Naive B cell (primary cell): ENCODE measurements at regions not wholly inside any gene's neighbourhood (a gene's known extent, or its start where the extent isn't known, plus 50 kb on each side); places are given as distances from the start of the nearest gene placed in this dataset.
"Not testable (repeated sequence)": the region's sequence is repeated elsewhere in the genome, so short reads cannot be mapped to it uniquely, and the experiment has no call there.

ENCODE experiments used
- ATAC-seq, 2 donors: fragments of 150-1000 bp; cut with Tn5 transposase; 2 replicates each; pipeline ENCODE4 v1.10.0; 2021; ENCODE audit warnings: low read depth in 2 of 2, mild to moderate bottlenecking in 2 of 2, moderate library complexity in 2 of 2
- DNase-seq: peaks from one replicate; pipeline ENCODE4 v3.0.0; 2022
- H3K27ac Mint-ChIP-seq, 6 donors: one replicate each; pipeline ENCODE4 v1.8.0; 2020 to 2022; ENCODE audit warnings: mild to moderate bottlenecking in 6 of 6, mixed read lengths in 6 of 6, moderate library complexity in 5 of 6, inconsistent platforms in 2 of 6
- H3K27me3 Mint-ChIP-seq, 3 donors: one replicate each; pipeline ENCODE4 v1.8.0; 2021 to 2022; ENCODE audit warnings: mixed read lengths in 3 of 3, mild to moderate bottlenecking in 1 of 3
- H3K36me3 Mint-ChIP-seq, 2 donors: one replicate each; pipeline ENCODE4 v1.8.0; 2020 to 2022; ENCODE audit warnings: mixed read lengths in 2 of 2, inconsistent platforms in 1 of 2, mild to moderate bottlenecking in 1 of 2
- H3K4me1 Mint-ChIP-seq, 3 donors: one replicate each; pipeline ENCODE4 v1.8.0; 2020 to 2022; ENCODE audit warnings: mixed read lengths in 3 of 3, inconsistent platforms in 1 of 3, mild to moderate bottlenecking in 1 of 3, moderate library complexity in 1 of 3
- H3K4me3 Mint-ChIP-seq, 8 donors: one replicate each; pipeline ENCODE4 v1.8.0; 2020 to 2022; ENCODE audit warnings: mild to moderate bottlenecking in 8 of 8, mixed read lengths in 8 of 8, moderate library complexity in 8 of 8, inconsistent platforms in 2 of 8
- H3K9me3 Mint-ChIP-seq, 7 donors: one replicate each; pipeline ENCODE4 v1.8.0; 2020 to 2022; ENCODE audit warnings: mixed read lengths in 7 of 7, mild to moderate bottlenecking in 5 of 7, inconsistent platforms in 2 of 7, moderate library complexity in 1 of 7

DNA sequence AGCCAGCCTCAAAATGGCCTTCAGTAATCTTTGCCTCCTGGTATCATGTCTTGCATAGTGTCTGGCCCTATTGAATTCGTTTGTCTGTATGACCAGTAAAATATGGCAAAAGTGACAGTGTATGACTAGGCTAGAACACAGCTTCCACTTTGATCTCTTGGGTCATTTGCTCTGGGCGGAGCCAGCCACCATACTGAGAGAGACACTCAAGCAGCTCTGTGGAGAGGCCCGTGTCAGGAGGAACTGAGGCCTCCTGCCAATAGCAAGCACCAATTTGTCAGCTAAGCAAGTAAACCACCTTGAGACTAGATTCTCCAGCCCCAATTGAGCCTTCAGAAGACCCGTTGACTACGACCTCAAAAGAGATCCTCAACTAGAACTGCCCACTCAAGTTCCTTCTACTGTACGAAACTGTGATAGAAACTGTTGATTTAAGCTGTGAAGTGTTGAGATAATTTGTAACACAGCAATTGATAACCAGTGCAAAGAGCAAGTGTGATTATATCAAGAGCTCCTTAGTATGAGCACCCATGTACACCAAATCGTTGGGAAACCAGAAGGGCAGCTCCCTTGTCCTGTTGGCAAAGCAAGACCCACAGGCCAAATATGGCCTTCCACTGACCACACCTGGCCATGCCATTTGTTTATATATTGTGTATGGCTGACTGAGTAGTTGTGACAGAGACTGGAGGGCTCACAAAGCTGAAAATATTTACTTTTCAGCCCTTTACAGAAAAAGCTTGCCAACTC, 52.7 kb upstream of the SERBP1 start:
- no peak for DNase-seq
- no peak overlapping the region for H3K4me3 Mint-ChIP-seq
- H3K9me3 Mint-ChIP-seq = no peaks in the 10 kb centered on the region
- peak overlapping the region in 1 of 6 donors; percentile 67 for H3K27ac Mint-ChIP-seq
- peaks cover 0 to 3% (median 0%) of the 10 kb centered on the region in 3 donors for H3K27me3 Mint-ChIP-seq
- H3K36me3 Mint-ChIP-seq = no peaks in the 10 kb centered on the region
- ATAC-seq = no peak
- H3K4me1 Mint-ChIP-seq = no peaks in the 10 kb centered on the region

DNA sequence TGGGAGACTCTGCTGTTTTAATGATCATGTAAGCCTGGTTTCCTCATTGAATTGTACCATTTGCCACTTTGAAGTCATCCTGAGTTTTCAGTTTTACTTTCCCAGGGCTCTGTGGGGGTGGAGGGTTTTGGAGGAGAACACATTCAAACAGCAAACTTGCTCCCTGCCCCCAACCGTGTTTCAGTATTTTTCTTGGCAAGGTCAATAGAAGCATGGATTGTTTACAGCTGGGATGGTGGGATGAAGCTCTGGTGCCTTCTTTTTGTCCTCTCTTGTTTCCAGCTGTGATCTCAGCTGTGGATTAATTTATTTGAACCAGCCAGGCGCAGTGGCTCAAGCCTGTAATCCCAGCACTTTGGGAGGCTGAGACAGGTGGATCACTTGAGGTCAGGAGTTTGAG, 54.3 kb upstream of the SERBP1 start:
- no peaks in the 10 kb centered on the region for H3K36me3 Mint-ChIP-seq
- no peaks in the 10 kb centered on the region for H3K9me3 Mint-ChIP-seq
- H3K4me3 Mint-ChIP-seq = no peak overlapping the region
- peaks cover 0 to 3% (median 0%) of the 10 kb centered on the region in 3 donors for H3K27me3 Mint-ChIP-seq
- peak overlapping the region in 1 of 6 donors; percentile 51 for H3K27ac Mint-ChIP-seq
- DNase-seq (no peak), ATAC-seq (no peak)
- no peaks in the 10 kb centered on the region for H3K4me1 Mint-ChIP-seq

DNA sequence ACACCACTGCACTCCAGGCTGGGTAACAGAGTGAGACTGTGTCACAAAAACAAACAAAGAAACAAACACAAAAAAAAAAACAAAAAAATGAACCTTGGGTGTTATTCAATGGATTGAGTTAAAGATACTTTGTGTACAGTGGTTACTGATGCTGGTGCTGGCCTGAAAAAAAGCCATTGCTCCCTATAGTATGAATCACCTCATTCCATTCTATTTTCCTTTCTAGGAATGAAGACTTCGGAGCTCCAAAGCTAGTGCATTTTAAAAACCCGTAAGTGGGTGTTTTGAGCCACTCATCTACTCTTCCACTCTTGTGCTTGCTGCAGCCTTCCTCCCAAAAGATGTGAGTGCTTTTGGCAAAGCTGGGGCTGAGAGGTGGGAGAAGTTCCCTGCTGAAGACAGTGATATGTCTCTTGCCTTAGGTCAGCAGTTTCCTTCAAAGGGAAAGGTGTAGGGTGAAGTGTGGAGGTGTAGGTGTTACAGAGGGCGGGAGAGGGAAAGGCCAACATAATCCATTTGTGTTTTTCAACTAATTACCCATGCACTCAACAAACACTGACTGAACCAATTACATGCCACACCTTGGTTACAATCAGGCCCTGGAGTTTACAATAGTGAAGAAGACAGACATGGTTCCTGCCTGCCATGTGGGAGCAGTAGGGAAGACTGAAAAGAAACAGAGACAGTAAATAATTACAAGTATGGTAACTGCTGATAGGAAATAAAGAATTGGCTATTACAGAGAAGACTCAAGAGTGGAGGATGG, 55.0 kb upstream of the SERBP1 start:
- no peak for ATAC-seq
- no peak overlapping the region for H3K4me3 Mint-ChIP-seq
- no peaks in the 10 kb centered on the region for H3K36me3 Mint-ChIP-seq
- H3K27ac Mint-ChIP-seq = peak overlapping the region in 1 of 6 donors; percentile 51
- no peaks in the 10 kb centered on the region for H3K4me1 Mint-ChIP-seq
- H3K9me3 Mint-ChIP-seq = no peaks in the 10 kb centered on the region
- no peak for DNase-seq
- peaks cover 0 to 3% (median 0%) of the 10 kb centered on the region in 3 donors for H3K27me3 Mint-ChIP-seq

DNA sequence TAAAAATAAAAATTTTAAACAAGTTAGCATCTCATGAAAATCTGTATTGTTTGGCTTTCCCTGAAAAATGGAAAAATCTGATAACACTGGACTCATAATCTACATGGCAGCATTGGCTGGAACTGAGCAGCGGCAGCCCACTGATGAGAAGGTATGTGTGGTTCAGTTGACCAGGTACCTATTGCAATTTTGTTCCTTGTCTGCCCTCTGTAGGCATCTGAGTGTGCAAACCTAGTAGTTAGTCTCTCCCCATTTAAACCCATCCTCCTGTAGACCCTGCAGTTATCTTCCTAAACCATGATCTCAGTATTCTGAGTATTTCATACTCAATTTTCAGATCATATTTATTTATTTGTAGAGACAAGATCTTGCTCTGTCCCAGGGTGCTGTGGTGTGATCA, 59.4 kb upstream of the SERBP1 start:
- H3K9me3 Mint-ChIP-seq = no peaks in the 10 kb centered on the region
- H3K4me1 Mint-ChIP-seq = no peaks in the 10 kb centered on the region
- peak; percentile 21 for DNase-seq
- H3K36me3 Mint-ChIP-seq = no peaks in the 10 kb centered on the region
- H3K27me3 Mint-ChIP-seq = no peaks in the 10 kb centered on the region
- no peak overlapping the region for H3K4me3 Mint-ChIP-seq
- peak in 1 of 2 donors; percentile 61 for ATAC-seq
- H3K27ac Mint-ChIP-seq = no peak overlapping the region

DNA sequence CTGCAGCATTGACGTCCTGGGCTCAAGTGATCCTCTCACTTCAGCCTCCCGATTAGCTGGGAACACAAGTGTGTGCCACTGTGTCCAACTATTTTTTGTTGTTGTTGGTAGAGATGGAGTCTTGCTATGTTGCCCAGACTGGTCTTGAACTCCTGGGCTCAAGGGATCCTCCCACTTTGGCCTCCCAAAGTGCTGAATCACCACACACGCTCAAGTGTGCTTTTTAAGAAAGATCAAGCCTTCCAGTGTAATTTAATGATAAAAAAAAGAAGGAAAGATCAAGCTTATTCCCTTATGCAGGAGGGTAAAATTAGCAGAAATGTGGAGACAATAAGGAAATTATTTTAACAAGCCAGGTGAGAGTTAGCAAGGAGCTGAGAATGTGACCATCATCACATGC, 61.1 kb upstream of the SERBP1 start:
- no peak overlapping the region for H3K4me3 Mint-ChIP-seq
- peak overlapping the region in 1 of 6 donors; percentile 80 for H3K27ac Mint-ChIP-seq
- no peaks in the 10 kb centered on the region for H3K36me3 Mint-ChIP-seq
- no peaks in the 10 kb centered on the region for H3K9me3 Mint-ChIP-seq
- no peaks in the 10 kb centered on the region for H3K27me3 Mint-ChIP-seq
- DNase-seq (no peak), ATAC-seq (no peak)
- no peaks in the 10 kb centered on the region for H3K4me1 Mint-ChIP-seq

DNA sequence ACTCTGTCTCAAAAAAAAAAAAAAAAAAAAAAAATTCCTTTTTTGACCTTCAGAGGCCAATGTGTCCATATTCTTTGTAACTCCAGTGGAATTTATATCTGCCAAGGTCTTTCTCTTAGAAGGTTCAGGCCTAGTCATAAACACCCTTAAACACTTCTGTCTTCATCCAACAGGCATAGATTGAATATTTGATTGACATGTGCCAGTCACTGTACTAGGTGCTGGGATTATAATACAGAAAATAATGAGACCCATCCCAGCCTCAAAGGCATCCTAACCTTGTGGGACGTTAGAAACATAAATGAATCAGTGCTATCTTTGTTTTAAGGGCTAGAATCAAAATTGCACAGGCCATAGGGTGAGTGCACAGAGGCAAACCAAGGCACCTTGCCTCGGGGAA, 62.9 kb upstream of the SERBP1 start:
- no peaks in the 10 kb centered on the region for H3K9me3 Mint-ChIP-seq
- H3K27me3 Mint-ChIP-seq = no peaks in the 10 kb centered on the region
- H3K4me3 Mint-ChIP-seq = no peak overlapping the region
- no peaks in the 10 kb centered on the region for H3K36me3 Mint-ChIP-seq
- no peak for DNase-seq
- H3K27ac Mint-ChIP-seq = no peak overlapping the region
- no peak for ATAC-seq
- no peaks in the 10 kb centered on the region for H3K4me1 Mint-ChIP-seq

DNA sequence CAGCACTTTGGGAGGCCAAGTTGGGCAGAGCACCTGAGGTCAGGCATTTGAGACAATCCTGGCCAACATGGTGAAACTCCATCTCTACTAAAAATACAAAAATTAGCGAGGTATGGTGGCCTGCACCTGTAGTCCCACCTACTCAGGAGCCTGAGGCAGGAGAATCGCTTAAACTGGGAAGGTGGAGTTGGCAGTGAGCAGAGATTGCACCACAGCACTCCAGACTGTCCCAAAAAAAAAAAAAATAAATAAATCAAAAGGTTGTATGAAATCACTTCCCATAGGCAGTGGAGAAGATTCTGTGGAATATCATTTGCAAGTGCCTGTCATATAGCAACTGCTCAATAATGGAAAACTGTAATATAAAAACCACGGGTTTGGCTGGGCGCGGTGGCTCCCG, 65.1 kb upstream of the SERBP1 start:
- ATAC-seq = no peak
- Mint-ChIP-seq H3K27me3 (peaks cover 0 to 1% (median 0%) of the 10 kb centered on the region in 3 donors), H3K36me3 (no peaks in the 10 kb centered on the region), H3K27ac (no peak overlapping the region), H3K9me3 (no peaks in the 10 kb centered on the region), H3K4me3 (no peak overlapping the region), H3K4me1 (peaks cover 0 to 2% (median 1%) of the 10 kb centered on the region in 3 donors)
- DNase-seq = no peak

DNA sequence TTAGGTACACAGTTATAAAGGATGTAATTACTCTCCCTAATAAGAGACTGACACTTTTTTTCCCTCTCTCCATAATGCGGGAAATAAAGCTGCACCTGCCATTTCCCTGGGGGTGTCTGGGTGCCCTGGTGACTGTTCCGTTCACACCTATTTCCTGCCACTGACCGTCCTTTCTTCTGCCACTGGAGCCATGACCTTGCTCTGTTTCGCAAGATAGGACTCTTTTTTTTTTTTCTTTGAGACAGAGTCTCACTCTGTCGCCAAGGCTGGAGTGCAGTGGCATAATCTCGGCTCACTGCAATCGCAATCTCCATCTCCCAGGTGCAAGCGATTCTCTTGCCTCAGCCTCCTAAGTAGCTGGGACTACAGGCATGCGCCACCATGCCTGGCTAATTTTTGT, 66.1 kb upstream of the SERBP1 start:
- Mint-ChIP-seq H3K27ac (peak overlapping the region in 1 of 6 donors; percentile 66), H3K9me3 (no peaks in the 10 kb centered on the region), H3K4me1 (peaks cover 0 to 7% (median 6%) of the 10 kb centered on the region in 3 donors), H3K27me3 (peaks cover 0 to 11% (median 0%) of the 10 kb centered on the region in 3 donors), H3K4me3 (no peak overlapping the region), H3K36me3 (no peaks in the 10 kb centered on the region)
- no peak for ATAC-seq
- DNase-seq = no peak

DNA sequence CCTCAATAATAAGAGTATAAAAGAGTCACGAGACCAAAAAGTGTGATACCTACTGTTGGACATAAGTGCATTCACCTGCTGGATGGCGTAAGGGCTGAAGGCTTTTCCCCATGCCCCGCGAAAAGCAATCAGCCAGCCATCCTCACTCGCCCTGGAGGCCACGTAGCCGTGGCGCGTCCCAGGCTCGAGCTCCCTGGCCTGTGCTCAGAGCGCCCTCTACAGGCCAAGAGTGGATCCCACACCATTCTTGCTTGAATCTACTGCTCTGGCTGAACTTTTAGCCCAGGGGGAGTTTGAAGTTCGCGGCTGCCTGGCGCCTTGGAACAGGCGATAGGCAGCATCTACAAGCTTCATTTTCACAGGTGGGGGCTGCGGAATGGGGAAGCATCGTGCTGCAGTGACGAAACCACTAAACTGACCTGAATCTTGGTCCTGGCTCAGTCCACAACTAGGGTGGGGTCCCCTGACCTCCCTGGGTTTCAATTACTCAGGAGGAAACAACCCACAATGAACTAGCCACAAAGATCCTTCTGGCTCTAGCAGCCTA, 70.3 kb upstream of the SERBP1 start:
- Mint-ChIP-seq H3K9me3 (no peaks in the 10 kb centered on the region), H3K36me3 (no peaks in the 10 kb centered on the region), H3K4me1 (peaks cover 0 to 7% (median 6%) of the 10 kb centered on the region in 3 donors), H3K27me3 (peaks cover 0 to 12% (median 0%) of the 10 kb centered on the region in 3 donors), H3K27ac (peak overlapping the region in 1 of 6 donors; percentile 37), H3K4me3 (peak overlapping the region in 1 of 8 donors; percentile 73)
- ATAC-seq = peak; percentile 97 to 98
- peak; percentile 73 for DNase-seq

DNA sequence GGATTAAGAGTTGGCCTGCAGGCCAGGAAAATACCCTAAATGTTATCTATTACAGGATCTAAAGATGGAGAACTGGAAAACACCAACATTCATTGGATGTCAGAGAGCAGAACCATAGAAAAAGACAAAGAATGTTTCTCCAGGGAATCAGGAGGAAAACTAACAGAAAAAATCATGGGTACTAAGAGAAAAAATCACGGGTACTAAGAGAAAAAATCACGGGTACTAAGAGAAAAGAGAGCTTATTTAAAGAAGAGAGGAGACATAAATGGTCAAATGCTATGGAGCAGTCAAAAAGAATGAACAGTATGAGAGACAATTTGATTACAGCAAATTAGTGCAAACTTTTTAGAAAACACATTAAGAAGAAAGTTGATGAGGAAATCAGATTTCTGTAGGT, 73.8 kb upstream of the SERBP1 start:
- Mint-ChIP-seq H3K36me3 (no peaks in the 10 kb centered on the region), H3K27me3 (peaks cover 0 to 12% (median 0%) of the 10 kb centered on the region in 3 donors), H3K4me3 (no peak overlapping the region), H3K4me1 (peaks cover 0 to 7% (median 6%) of the 10 kb centered on the region in 3 donors), H3K9me3 (no peaks in the 10 kb centered on the region), H3K27ac (no peak overlapping the region)
- DNase-seq = no peak
- ATAC-seq = no peak

DNA sequence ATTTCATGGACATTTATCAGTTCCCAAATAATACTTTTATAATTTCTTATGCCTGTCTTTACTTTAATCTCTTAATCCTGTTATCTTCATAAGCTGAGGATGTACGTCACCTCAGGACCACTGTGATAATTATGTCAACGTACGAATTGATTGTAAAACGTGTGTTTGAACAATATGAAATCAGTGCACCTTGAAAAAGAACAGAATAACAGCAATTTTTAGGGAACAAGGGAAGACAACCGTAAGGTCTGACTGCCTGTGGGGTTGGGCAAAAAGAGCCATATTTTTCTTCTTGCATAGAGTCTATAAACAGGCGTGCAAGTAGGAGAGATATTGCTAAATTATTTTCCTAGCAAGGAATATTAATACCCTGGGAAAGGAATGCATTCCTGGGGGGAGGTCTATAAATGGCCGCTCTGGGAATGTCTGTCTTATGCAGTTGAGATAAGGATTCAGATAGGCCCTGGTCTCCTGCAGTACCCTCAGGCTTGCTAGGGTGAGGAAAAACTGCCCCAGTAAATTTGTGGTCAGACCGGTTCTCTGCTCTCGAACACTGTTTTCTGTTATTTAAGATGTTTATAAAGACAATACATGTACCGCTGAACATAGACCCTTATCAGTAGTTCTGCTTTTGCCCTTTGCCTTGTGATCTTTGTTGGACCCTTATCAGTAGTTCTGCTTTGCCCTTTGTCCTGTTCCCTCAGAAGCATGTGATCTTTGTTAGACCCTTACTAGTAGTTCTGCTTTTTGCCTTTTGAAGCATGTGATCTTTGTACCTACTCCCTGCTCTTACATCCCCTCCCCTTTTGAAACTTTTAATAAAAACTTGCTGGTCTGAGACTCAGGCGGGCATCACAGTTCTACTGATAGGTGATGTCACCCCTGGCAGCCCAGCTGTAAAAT, 83.4 kb upstream of the SERBP1 start:
- peaks cover 4 to 31% (median 18%) of the 10 kb centered on the region in 7 donors for H3K9me3 Mint-ChIP-seq
- ATAC-seq, H3K4me3 Mint-ChIP-seq, DNase-seq, H3K4me1 Mint-ChIP-seq, H3K27me3 Mint-ChIP-seq, H3K27ac Mint-ChIP-seq: not testable (repeated sequence)
- H3K36me3 Mint-ChIP-seq = peaks cover 10 to 12% of the 10 kb centered on the region in 2 donors

DNA sequence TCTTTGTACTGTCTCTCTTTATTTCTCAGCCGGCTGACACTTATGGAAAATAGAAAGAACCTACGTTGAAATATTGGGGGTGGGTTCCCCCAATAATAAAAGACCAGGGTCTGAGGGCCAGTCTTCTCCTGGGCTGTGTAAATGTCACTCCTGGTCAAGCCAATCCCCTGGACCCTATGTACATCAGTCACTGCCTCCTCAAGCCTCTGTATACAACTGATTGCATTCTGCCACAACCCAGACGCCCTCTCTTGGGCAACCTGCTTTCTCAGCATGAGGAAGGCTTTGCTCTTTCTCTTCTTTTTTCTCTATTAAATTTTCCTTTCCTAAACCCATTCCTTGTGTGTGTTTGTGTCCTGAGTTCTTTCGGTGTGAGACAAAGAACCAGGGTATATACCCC, 84.1 kb upstream of the SERBP1 start:
- ATAC-seq = no peak
- no peak for DNase-seq
- Mint-ChIP-seq H3K9me3 (peaks cover 4 to 28% (median 18%) of the 10 kb centered on the region in 7 donors), H3K36me3 (peaks cover 7 to 12% of the 10 kb centered on the region in 2 donors), H3K4me3 (no peak overlapping the region), H3K27me3 (no peaks in the 10 kb centered on the region), H3K4me1 (no peaks in the 10 kb centered on the region), H3K27ac (no peak overlapping the region)

DNA sequence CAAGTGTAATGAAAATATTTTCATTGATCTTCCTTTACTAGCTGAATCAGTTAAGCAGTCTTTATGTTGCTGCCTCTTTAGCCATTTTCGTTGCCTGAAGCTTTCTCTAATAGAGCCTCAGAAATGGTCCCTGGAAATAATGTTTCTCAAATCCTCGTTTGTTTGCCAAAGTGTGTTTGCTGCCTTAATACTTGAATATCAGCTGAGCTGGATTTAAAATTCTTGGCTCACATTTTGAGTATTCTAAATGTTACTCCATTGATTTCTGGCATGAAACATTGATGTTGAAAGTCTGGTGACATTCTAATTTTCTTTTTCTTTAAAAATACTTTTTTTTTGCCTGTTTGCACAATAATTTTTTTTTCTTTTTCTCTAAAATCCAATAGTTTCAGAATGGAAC, 84.6 kb upstream of the SERBP1 start:
- H3K27me3 Mint-ChIP-seq = no peaks in the 10 kb centered on the region
- no peak overlapping the region for H3K27ac Mint-ChIP-seq
- H3K4me1 Mint-ChIP-seq = no peaks in the 10 kb centered on the region
- DNase-seq (no peak), ATAC-seq (no peak)
- H3K9me3 Mint-ChIP-seq = peaks cover 4 to 23% (median 18%) of the 10 kb centered on the region in 7 donors
- peaks cover 6 to 12% of the 10 kb centered on the region in 2 donors for H3K36me3 Mint-ChIP-seq
- no peak overlapping the region for H3K4me3 Mint-ChIP-seq
